Lung (tissue), 11 donors: ENCODE measurements at regions not wholly inside any gene's neighbourhood (a gene's known extent, or its start where the extent isn't known, plus 50 kb on each side); places are given as distances from the start of the nearest gene placed in this dataset.
A peak's percentile ranks its signal among the peaks of the same experiment; 100 is the strongest.

Experiments used
- ATAC-seq: fragments of 200-7000 bp; cut with Tn5 transposase; one replicate; pipeline ENCODE4 v1.9.1; 2020; ENCODE audit warnings: moderate number of reproducible peaks; ENCODE audit not compliant: insufficient read depth, low FRiP score
- DNase-seq, 3 donors: peaks; one replicate each; pipeline ENCODE4 v3.0.0-alpha.2; 2013 to 2017
- H3K27ac ChIP-seq, 2 donors: one replicate each; pipeline ENCODE4 v1.5.1; 2013; ENCODE audit warnings: mild to moderate bottlenecking in 2 of 2, moderate library complexity in 2 of 2, control low read depth in 1 of 2, inconsistent platforms in 1 of 2, low read depth in 1 of 2, low read length in 1 of 2
- H3K27me3 ChIP-seq, 3 donors: one replicate each; pipeline ENCODE4 v1.5.1; 2013; ENCODE audit warnings: low read length in 2 of 3; ENCODE audit not compliant: control insufficient read depth in 3 of 3, insufficient read depth in 3 of 3
- H3K36me3 ChIP-seq, 4 donors: one replicate each; pipeline ENCODE4 v1.5.1; 2013; ENCODE audit warnings: low read length in 4 of 4, mild to moderate bottlenecking in 1 of 4, moderate library complexity in 1 of 4; ENCODE audit not compliant: control insufficient read depth in 4 of 4, insufficient read depth in 4 of 4
- H3K4me1 ChIP-seq, 5 donors: one replicate each; pipeline ENCODE4 v1.5.1; 2013; ENCODE audit warnings: low read length in 5 of 5, mild to moderate bottlenecking in 2 of 5, moderate library complexity in 1 of 5; ENCODE audit not compliant: control insufficient read depth in 5 of 5, insufficient read depth in 5 of 5
- H3K4me3 ChIP-seq: one replicate; pipeline ENCODE4 v1.5.1; 2013; ENCODE audit warnings: mild to moderate bottlenecking, control low read depth, moderate library complexity
- H3K9ac ChIP-seq, 2 donors: one replicate each; pipeline ENCODE4 v1.5.1; 2013; ENCODE audit warnings: low read length in 2 of 2, control low read depth in 1 of 2; ENCODE audit not compliant: insufficient read depth in 1 of 2
- H3K9me3 ChIP-seq, 4 donors: one replicate each; pipeline ENCODE4 v1.5.1; 2013; ENCODE audit warnings: low read length in 3 of 4, mild to moderate bottlenecking in 1 of 4, moderate library complexity in 1 of 4; ENCODE audit not compliant: control insufficient read depth in 4 of 4, insufficient read depth in 3 of 4
- WGBS, 2 donors: extraction: QIAGEN DNeasy Blood & Tissue Kit; methylation state at CpG; one replicate each; pipeline ENCODE4 v1.1.7; 2013; 5-methylcytosine and 5-hydroxymethylcytosine counted together
- TF ChIP-seq, protein P1 (sequence below): IDR thresholded peaks from 2 replicates; pipeline ENCODE4 v1.5.1; 2012; ENCODE audit warnings: mild to moderate bottlenecking; ENCODE audit errors: control extremely low read depth, extremely low read depth
- donor health status: control.
- donor health status: control.
- donor health status: Bipolar disorder and iron deficiency.
- donor health status: healthy.
- donor health status: DM: yes; HTN: yes; CAD: no.

DNA sequence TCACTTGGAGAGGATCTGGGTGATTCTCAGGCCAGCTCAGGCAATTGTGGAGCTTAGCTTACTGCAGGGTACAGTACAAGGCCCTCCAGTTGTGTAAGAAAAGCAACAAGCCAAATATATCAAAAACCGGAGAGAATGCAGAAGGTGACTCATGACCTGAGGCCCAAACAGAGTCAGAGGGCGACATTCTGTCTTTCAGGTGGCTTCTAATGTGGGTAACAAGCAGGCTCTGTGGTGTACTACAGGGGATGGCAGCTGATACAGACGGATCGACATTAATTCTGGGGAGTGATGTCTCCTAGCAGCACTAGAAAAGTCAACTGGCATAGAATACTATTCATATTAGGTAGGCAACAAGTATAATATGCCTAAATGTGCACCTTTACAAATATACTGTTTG lies 219.5 kb upstream of the SOX11 start:
- no peak overlapping the region for H3K4me3 ChIP-seq
- H3K9me3 ChIP-seq: no peaks in the 10 kb centered on the region
- TF ChIP-seq, protein P1, sequence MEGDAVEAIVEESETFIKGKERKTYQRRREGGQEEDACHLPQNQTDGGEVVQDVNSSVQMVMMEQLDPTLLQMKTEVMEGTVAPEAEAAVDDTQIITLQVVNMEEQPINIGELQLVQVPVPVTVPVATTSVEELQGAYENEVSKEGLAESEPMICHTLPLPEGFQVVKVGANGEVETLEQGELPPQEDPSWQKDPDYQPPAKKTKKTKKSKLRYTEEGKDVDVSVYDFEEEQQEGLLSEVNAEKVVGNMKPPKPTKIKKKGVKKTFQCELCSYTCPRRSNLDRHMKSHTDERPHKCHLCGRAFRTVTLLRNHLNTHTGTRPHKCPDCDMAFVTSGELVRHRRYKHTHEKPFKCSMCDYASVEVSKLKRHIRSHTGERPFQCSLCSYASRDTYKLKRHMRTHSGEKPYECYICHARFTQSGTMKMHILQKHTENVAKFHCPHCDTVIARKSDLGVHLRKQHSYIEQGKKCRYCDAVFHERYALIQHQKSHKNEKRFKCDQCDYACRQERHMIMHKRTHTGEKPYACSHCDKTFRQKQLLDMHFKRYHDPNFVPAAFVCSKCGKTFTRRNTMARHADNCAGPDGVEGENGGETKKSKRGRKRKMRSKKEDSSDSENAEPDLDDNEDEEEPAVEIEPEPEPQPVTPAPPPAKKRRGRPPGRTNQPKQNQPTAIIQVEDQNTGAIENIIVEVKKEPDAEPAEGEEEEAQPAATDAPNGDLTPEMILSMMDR: no peak
- no peak for DNase-seq
- H3K9ac ChIP-seq: no peak overlapping the region
- H3K4me1 ChIP-seq: peaks cover 0 to 6% (median 0%) of the 10 kb centered on the region in 5 donors
- no peak overlapping the region for H3K27ac ChIP-seq
- ATAC-seq: no peak
- WGBS, 2 donors: 82 to 90% methylated on average over 4 of the region's 4 CpGs
- no peaks in the 10 kb centered on the region for H3K27me3 ChIP-seq
- H3K36me3 ChIP-seq: no peaks in the 10 kb centered on the region

DNA sequence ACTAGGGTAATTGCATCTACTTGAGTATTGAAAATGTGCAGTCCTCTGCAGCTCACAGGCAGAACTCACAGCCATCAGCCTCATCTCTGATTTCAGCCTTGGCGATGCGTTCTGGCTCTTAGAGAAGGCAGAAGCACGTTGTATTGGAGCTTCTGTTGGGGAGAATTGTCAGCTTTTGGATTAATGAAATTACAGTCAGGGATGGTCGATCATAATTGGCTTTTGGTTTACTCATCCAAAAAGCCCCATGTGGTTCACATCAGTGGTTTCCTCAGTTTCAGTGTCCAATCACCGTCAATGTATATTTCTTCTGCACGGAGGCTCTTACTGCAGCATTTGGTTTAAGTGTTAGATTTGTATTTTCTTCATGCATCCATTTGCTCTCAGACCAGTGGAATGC lies 218.5 kb upstream of the SOX11 start:
- Histone ChIP-seq H3K27ac (no peak overlapping the region), H3K4me3 (no peak overlapping the region), H3K9ac (no peak overlapping the region), H3K9me3 (no peaks in the 10 kb centered on the region), H3K4me1 (peaks cover 0 to 6% (median 0%) of the 10 kb centered on the region in 5 donors), H3K27me3 (no peaks in the 10 kb centered on the region), H3K36me3 (no peaks in the 10 kb centered on the region)
- TF ChIP-seq, protein P1: no peak
- 75 to 81% methylated on average over 6 of the region's 6 CpGs for WGBS, 2 donors
- DNase-seq (peak in 2 of 3 donors; percentile 40 to 49), ATAC-seq (no peak)

DNA sequence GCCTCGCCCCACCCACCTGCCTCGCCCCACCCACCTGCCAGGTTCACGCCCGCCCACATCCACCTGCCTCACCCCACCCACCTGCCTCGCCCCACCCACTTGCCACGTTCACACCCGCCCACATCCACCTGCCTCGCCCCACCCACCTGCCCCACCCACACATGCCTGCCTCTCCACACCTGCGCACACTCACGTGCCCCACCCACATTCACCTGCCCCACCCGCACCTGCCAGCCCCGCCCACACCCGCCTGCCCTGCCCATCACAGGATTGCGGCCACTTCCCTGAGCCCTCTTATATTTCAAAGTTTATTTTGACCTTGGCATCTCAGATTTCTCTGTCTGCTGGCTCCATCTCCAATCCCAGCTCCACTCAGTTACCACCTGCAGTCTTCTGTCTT lies 217.5 kb upstream of the SOX11 start:
- TF ChIP-seq, protein P1: no peak
- H3K9ac ChIP-seq: no peak overlapping the region
- DNase-seq: no peak
- no peaks in the 10 kb centered on the region for H3K9me3 ChIP-seq
- peaks cover 0 to 13% (median 0%) of the 10 kb centered on the region in 5 donors for H3K4me1 ChIP-seq
- H3K4me3 ChIP-seq: no peak overlapping the region
- H3K27ac ChIP-seq: no peak overlapping the region
- H3K27me3 ChIP-seq: no peaks in the 10 kb centered on the region
- peak; percentile 53 for ATAC-seq
- H3K36me3 ChIP-seq: no peaks in the 10 kb centered on the region
- 74 to 91% methylated on average over 10 to 13 of the region's 14 CpGs for WGBS, 2 donors

DNA sequence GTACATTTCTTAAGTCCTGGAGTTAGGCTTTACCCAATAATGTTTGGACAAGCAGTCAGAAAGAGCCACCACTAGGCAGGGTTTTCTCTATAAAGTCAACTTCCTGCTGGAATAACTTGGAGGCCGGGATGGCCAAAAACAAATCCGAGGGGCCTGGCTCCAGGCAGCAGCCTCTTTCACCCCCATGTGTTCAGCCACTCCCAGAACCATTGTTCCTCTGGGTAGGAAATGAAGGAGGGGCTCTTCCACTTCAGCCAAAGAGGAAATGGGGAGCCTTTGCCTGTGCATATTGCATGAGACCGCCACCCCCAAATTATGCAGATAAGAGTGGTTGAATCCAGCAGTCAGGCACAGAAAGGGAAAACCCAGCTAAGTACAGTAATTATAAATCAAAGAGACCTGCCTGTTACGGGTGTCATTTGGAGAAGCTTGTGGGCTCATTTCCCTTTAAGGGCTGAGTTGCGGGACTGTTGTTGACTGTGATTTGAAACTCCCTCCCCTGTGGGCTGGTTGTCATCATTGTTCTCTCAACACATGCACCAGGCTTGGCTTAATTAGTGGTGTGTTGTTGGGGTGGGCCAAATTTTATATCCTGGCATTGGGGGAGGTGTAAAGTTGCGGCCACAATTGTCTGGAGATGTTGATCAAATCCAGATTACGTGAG lies 212.8 kb upstream of the SOX11 start:
- H3K9me3 ChIP-seq: no peaks in the 10 kb centered on the region
- H3K27ac ChIP-seq: no peak overlapping the region
- no peak overlapping the region for H3K9ac ChIP-seq
- TF ChIP-seq, protein P1: no peak
- H3K36me3 ChIP-seq: no peaks in the 10 kb centered on the region
- peaks cover 0 to 19% (median 7%) of the 10 kb centered on the region in 5 donors for H3K4me1 ChIP-seq
- no peak for ATAC-seq
- DNase-seq: peak in 2 of 3 donors; percentile 32 to 47
- no peak overlapping the region for H3K4me3 ChIP-seq
- 31 to 54% methylated on average over 7 of the region's 7 CpGs for whole genome bisulfite sequencing, 2 donors
- H3K27me3 ChIP-seq: no peaks in the 10 kb centered on the region
